BE2C (cell line): ENCODE measurements at regions not wholly inside any gene's neighbourhood (a gene's known extent, or its start where the extent isn't known, plus 50 kb on each side); places are given as distances from the start of the nearest gene placed in this dataset.

Experiments
- DNase-seq: peaks from one replicate; pipeline ENCODE4 v3.0.0-alpha.2; 2020
- H3K27me3 ChIP-seq: fragments of 250-450 bp; sonication (Bioruptor Pico); 2 replicates; pipeline ENCODE4 v1.5.1; 2020; ENCODE audit warnings: mild to moderate bottlenecking
- H3K36me3 ChIP-seq: fragments of 250-450 bp; sonication (Bioruptor Pico); 2 replicates; pipeline ENCODE4 v1.5.1; 2020; ENCODE audit warnings: mild to moderate bottlenecking
- H3K4me1 ChIP-seq: fragments of 250-450 bp; sonication (Bioruptor Pico); 2 replicates; pipeline ENCODE4 v1.5.1; 2020
- H3K4me3 ChIP-seq: 2 replicates; pipeline ENCODE4 v1.5.1; 2011; ENCODE audit warnings: low read depth, low read length
- H3K9me3 ChIP-seq: fragments of 250-450 bp; sonication (Bioruptor Pico); 2 replicates; pipeline ENCODE4 v1.5.1; 2020
- CTCF ChIP-seq: IDR thresholded peaks from 2 replicates; pipeline ENCODE4 v1.5.1; 2012; ENCODE audit warnings: mild to moderate bottlenecking, low read depth, low read length

- Histone ChIP-seq H3K4me1 (peaks cover 18% of the 10 kb centered on the region), H3K27me3 (no peaks in the 10 kb centered on the region)
These were observed 178.4 kb upstream of the MVB12B start for GRCh38 chr9:126147936-126148870.

GRCh38 chr9:126148994-126149393, 177.6 kb upstream of the MVB12B start:
- H3K27me3 ChIP-seq = no peaks in the 10 kb centered on the region
- H3K4me1 ChIP-seq = peaks cover 18% of the 10 kb centered on the region
- no peak for DNase-seq
- TF ChIP-seq CTCF = no peak
- no peaks in the 10 kb centered on the region for H3K9me3 ChIP-seq
- no peak overlapping the region for H3K4me3 ChIP-seq
- H3K36me3 ChIP-seq = no peaks in the 10 kb centered on the region

More at GRCh38 chr9:126147936-126148870, 178.4 kb upstream of the MVB12B start:
- TF ChIP-seq CTCF = no peak
- no peaks in the 10 kb centered on the region for H3K36me3 ChIP-seq
- H3K4me3 ChIP-seq = no peak overlapping the region
- DNase-seq = no peak
- no peaks in the 10 kb centered on the region for H3K9me3 ChIP-seq

- DNase-seq = no peak
- Histone ChIP-seq H3K4me3 (no peak overlapping the region), H3K27me3 (no peaks in the 10 kb centered on the region), H3K36me3 (no peaks in the 10 kb centered on the region), H3K9me3 (no peaks in the 10 kb centered on the region), H3K4me1 (peaks cover 18% of the 10 kb centered on the region)
- TF ChIP-seq CTCF = no peak
These were observed 177.0 kb upstream of the MVB12B start for GRCh38 chr9:126149661-126150060.

- peaks cover 18% of the 10 kb centered on the region for H3K4me1 ChIP-seq
- H3K9me3 ChIP-seq = no peaks in the 10 kb centered on the region
- H3K4me3 ChIP-seq = no peak overlapping the region
- peak; percentile 36 for DNase-seq
- TF ChIP-seq CTCF = no peak
- no peaks in the 10 kb centered on the region for H3K27me3 ChIP-seq
- H3K36me3 ChIP-seq = no peaks in the 10 kb centered on the region
These were observed 176.1 kb upstream of the MVB12B start for GRCh38 chr9:126150411-126151030.

GRCh38 chr9:126151031-126151685, 175.5 kb upstream of the MVB12B start:
- peaks cover 18% of the 10 kb centered on the region for H3K4me1 ChIP-seq
- H3K27me3 ChIP-seq = no peaks in the 10 kb centered on the region
- H3K9me3 ChIP-seq = no peaks in the 10 kb centered on the region
- peak overlapping the region; percentile 32 for H3K4me3 ChIP-seq
- DNase-seq = no peak
- no peak for TF ChIP-seq CTCF
- H3K36me3 ChIP-seq = no peaks in the 10 kb centered on the region
